ENCODE measurements at regions not wholly inside any gene's neighbourhood (a gene's known extent, or its start where the extent isn't known, plus 50 kb on each side); places are given as distances from the start of the nearest gene placed in this dataset.

DNA sequence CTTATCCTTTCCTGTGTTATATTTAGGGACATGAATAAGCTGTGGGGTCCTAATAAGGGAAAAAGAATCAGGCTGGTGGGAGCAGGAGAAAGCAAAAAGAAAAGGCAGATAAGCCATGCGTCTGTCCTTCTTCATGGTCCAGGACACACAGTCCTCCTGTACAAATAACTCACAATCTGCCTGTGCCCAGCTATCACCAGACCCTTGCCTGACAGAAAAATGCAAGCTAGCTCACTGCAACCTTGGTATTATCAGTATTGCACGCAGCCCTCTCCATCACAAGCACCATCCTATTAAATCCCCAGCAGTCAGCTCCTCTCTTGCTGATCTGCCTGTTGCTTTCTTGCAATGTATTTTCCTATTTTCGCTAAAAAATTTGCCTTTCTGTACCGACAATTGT is 78.0 kb downstream of the NEURL3 start:
- intact Hi-C loops (cut with micrococcal nuclease) = no loop called here
- Histone ChIP-seq H3K4me1 (ENCODE audit: control insufficient read depth in 1 of 2, insufficient read depth in 2 of 2, low read length in 2 of 2) (peaks cover 16 to 32% of the 10 kb centered on the region in 2 experiments), H3K27ac (ENCODE audit: low read depth, low read length) (no peak overlapping the region), H3K36me3 (ENCODE audit: control insufficient read depth in 1 of 2, insufficient read depth in 2 of 2, low read length in 2 of 2) (no peaks in the 10 kb centered on the region), H3K9ac (ENCODE audit: low read length) (no peak overlapping the region), H3K4me2 (ENCODE audit: low read length) (peak overlapping the region; percentile 67), H4K20me1 (ENCODE audit: insufficient read depth) (no peaks in the 10 kb centered on the region), H3K27me3 (ENCODE audit: insufficient read depth, low read length) (no peaks in the 10 kb centered on the region), H3K79me2 (ENCODE audit: insufficient read depth, low read length) (no peaks in the 10 kb centered on the region), H2AFZ (ENCODE audit: low read depth, low read length, poor library complexity, severe bottlenecking) (peak overlapping the region; percentile 79), H3K4me3 (replicated peaks in 1 of 2; ENCODE audit: low read depth in 1 of 2, low read length in 2 of 2) (no peak overlapping the region), H3K9me3 (ENCODE audit: control insufficient read depth in 1 of 2, insufficient read depth in 1 of 2, low read depth in 1 of 2, low read length in 2 of 2) (peaks cover 0 to 17% of the 10 kb centered on the region in 2 experiments; a peak in 2 of 4 replicates), H3K9me2 (ENCODE audit: insufficient read depth) (no peaks in the 10 kb centered on the region)
- TF ChIP-seq, protein P1, sequence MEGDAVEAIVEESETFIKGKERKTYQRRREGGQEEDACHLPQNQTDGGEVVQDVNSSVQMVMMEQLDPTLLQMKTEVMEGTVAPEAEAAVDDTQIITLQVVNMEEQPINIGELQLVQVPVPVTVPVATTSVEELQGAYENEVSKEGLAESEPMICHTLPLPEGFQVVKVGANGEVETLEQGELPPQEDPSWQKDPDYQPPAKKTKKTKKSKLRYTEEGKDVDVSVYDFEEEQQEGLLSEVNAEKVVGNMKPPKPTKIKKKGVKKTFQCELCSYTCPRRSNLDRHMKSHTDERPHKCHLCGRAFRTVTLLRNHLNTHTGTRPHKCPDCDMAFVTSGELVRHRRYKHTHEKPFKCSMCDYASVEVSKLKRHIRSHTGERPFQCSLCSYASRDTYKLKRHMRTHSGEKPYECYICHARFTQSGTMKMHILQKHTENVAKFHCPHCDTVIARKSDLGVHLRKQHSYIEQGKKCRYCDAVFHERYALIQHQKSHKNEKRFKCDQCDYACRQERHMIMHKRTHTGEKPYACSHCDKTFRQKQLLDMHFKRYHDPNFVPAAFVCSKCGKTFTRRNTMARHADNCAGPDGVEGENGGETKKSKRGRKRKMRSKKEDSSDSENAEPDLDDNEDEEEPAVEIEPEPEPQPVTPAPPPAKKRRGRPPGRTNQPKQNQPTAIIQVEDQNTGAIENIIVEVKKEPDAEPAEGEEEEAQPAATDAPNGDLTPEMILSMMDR (IDR thresholded peaks at IDR 0.05 in 2 of 3, conservative IDR thresholded peaks at IDR 0.05 in 1 of 3; ENCODE audit: borderline replicate concordance in 1 of 3, insufficient read depth in 1 of 3, low read depth in 2 of 3, low read length in 2 of 3) = no peak
- TF ChIP-seq ELF1 (IDR thresholded peaks at IDR 0.05; ENCODE audit: borderline replicate concordance, low read depth) (no peak), CBX3 (IDR thresholded peaks at IDR 0.05; ENCODE audit: low read depth) (no peak), POLR2AphosphoS5 (IDR thresholded peaks at IDR 0.05; ENCODE audit: low read depth, low read length) (no peak)
- no peak for DNase-seq (ENCODE audit: low read depth, low spot score)
- peak; percentile 8; the same call in 1 of the 2 replicates for ATAC-seq
- ChIA-PET CTCF (interaction anchor here (1.9 kb wide), 2 partner anchors 18 to 20 kb away, joined by 5 read pairs; no protein-coding TSS in a partner anchor), RAD21 (ENCODE audit: low non-redundant PET in 1 of 2, low total read pairs in 2 of 2, uncharacterized antibody in 2 of 2, unreplicated experiment in 2 of 2) (no interaction called here), POLR2A (interaction anchor here (1.3 kb wide), 1 partner anchor 78 kb away, joined by 3 read pairs; the partner anchor contains the start of gene NEURL3)
- no TSS peak for BruUV-seq (replicated peaks)

DNA sequence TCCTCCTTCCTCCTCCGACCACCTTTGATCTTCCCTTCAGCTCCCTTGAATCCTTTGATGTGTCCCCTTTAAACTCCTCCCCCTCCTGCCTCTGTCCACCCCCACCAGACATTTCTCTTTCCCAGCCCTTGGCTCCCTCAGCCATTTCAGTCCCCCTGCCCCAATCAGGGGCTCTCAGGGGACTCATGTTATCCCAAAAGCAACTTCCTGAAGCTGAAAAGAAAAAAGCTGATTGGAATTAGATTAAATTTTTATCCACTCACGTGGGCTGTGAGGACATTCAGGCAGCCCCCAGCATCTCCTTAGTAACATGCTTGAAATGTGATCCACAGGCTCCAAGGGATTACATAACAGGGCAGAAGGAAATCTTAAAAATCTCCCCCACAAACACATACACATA is 81.3 kb downstream of the NEURL3 start:
- Histone ChIP-seq H3K4me2 (ENCODE audit: low read length) (no peak overlapping the region), H3K4me3 (replicated peaks in 1 of 2; ENCODE audit: low read depth in 1 of 2, low read length in 2 of 2) (no peak overlapping the region), H3K9ac (ENCODE audit: low read length) (no peak overlapping the region), H3K9me2 (ENCODE audit: insufficient read depth) (no peaks in the 10 kb centered on the region), H3K4me1 (ENCODE audit: control insufficient read depth in 1 of 2, insufficient read depth in 2 of 2, low read length in 2 of 2) (peaks cover 16 to 28% of the 10 kb centered on the region in 2 experiments), H3K9me3 (ENCODE audit: control insufficient read depth in 1 of 2, insufficient read depth in 1 of 2, low read depth in 1 of 2, low read length in 2 of 2) (no peaks in the 10 kb centered on the region), H4K20me1 (ENCODE audit: insufficient read depth) (no peaks in the 10 kb centered on the region), H3K27me3 (ENCODE audit: insufficient read depth, low read length) (no peaks in the 10 kb centered on the region), H3K79me2 (ENCODE audit: insufficient read depth, low read length) (no peaks in the 10 kb centered on the region), H3K36me3 (ENCODE audit: control insufficient read depth in 1 of 2, insufficient read depth in 2 of 2, low read length in 2 of 2) (no peaks in the 10 kb centered on the region), H3K27ac (ENCODE audit: low read depth, low read length) (no peak overlapping the region), H2AFZ (ENCODE audit: low read depth, low read length, poor library complexity, severe bottlenecking) (no peak overlapping the region)
- ATAC-seq (no peak), DNase-seq (ENCODE audit: low read depth, low spot score) (no peak)
- intact Hi-C loops (cut with micrococcal nuclease) = no loop called here
- RAD21 ChIA-PET (ENCODE audit: low non-redundant PET in 1 of 2, low total read pairs in 2 of 2, uncharacterized antibody in 2 of 2, unreplicated experiment in 2 of 2) = no interaction called here
- TF ChIP-seq, protein P1 (IDR thresholded peaks at IDR 0.05 in 2 of 3, conservative IDR thresholded peaks at IDR 0.05 in 1 of 3; ENCODE audit: borderline replicate concordance in 1 of 3, insufficient read depth in 1 of 3, low read depth in 2 of 3, low read length in 2 of 3) = no peak
- TF ChIP-seq TCF7L2 (IDR thresholded peaks at IDR 0.05; ENCODE audit: borderline replicate concordance, extremely low read depth, insufficient read depth, insufficient read length) = peak; percentile 39
- no peak for TF ChIP-seq ZFX (IDR thresholded peaks at IDR 0.05)
- TF ChIP-seq CBX3 (IDR thresholded peaks at IDR 0.05; ENCODE audit: low read depth) = no peak
- CTCF ChIA-PET = no interaction called here
- POLR2A ChIA-PET = no interaction called here
- BruUV-seq (replicated peaks) = no TSS peak
